HEK293T (cell line): ENCODE measurements at regions not wholly inside any gene's neighbourhood (a gene's known extent, or its start where the extent isn't known, plus 50 kb on each side); places are given as distances from the start of the nearest gene placed in this dataset.

Source experiments
- ARNT ChIP-seq: fragments of 450-650 bp; IDR thresholded peaks from 2 replicates; pipeline ENCODE4 v1.6.1; 2017; ENCODE audit warnings: mild to moderate bottlenecking
- BHLHE40 ChIP-seq: fragments of 450-650 bp; IDR thresholded peaks from 2 replicates; pipeline ENCODE4 v1.6.1; 2016; ENCODE audit warnings: mild to moderate bottlenecking, moderate library complexity, borderline replicate concordance
- CTBP1 ChIP-seq: fragments of 450-650 bp; IDR thresholded peaks from 2 replicates; pipeline ENCODE4 v1.6.1; 2016; ENCODE audit warnings: borderline replicate concordance
- ELF4 ChIP-seq: fragments of 450-650 bp; IDR thresholded peaks from 2 replicates; pipeline ENCODE4 v1.6.1; 2017; ENCODE audit warnings: antibody characterized with exemption
- FOXA1 ChIP-seq: fragments of 450-650 bp; IDR thresholded peaks from 2 replicates; pipeline ENCODE4 v1.6.1; 2016; ENCODE audit warnings: mild to moderate bottlenecking
- FOXM1 ChIP-seq: fragments of 450-650 bp; IDR thresholded peaks from 2 replicates; pipeline ENCODE4 v1.6.1; 2017; ENCODE audit warnings: mild to moderate bottlenecking, borderline replicate concordance
- SP1 ChIP-seq: fragments of 450-650 bp; IDR thresholded peaks from 2 replicates; pipeline ENCODE4 v1.6.1; 2017

DNA sequence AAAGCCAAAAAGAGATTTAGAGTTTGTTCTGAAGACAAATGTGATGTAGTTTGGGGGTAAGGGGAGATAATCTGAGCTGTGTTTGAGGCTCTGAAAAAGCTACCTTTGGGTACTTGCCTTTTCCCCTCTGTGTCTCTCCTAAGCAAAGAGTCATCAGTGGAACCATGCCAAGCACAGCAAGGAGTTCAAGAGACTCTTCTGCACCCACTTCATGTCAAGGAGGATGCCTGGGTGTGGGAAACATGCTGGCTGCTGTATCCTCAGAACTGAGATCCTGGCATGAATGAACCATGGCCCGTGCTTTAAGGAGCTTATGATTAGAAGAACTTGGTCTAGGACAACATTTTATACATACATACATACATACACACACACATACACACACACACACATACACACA lies 142.9 kb downstream of the NOC3L start:
- TF ChIP-seq CTBP1 (no peak), ELF4 (no peak), BHLHE40 (no peak), ARNT (no peak), FOXM1 (no peak), FOXA1 (no peak), SP1 (no peak)
